GM12892 (cell line): ENCODE measurements at regions not wholly inside any gene's neighbourhood (a gene's known extent, or its start where the extent isn't known, plus 50 kb on each side); places are given as distances from the start of the nearest gene placed in this dataset.
"Not testable (repeated sequence)": the region's sequence is repeated elsewhere in the genome, so short reads cannot be mapped to it uniquely, and the experiment has no call there.

Experiments used
- DNase-seq: peaks from one replicate; pipeline ENCODE4 v3.0.0; 2011; ENCODE audit not compliant: insufficient read length
- FAIRE-seq: peaks from 2 replicates; lab custom pipeline; 2011; peaks lifted over from hg19 to GRCh38; lab: Jason Lieb, UNC
- POLR2A ChIP-seq: IDR thresholded peaks from 2 replicates; pipeline ENCODE4 v1.6.1; 2011; ENCODE audit warnings: low read depth, low read length, control low read depth
- POLR2AphosphoS5 ChIP-seq: IDR thresholded peaks from 2 replicates; pipeline ENCODE4 v1.6.1; 2011; ENCODE audit warnings: low read depth, low read length, control low read depth
- TAF1 ChIP-seq: IDR thresholded peaks from 2 replicates; pipeline ENCODE4 v1.6.1; 2011; ENCODE audit warnings: low read depth, mild to moderate bottlenecking, control low read depth, low read length, borderline replicate concordance

DNA sequence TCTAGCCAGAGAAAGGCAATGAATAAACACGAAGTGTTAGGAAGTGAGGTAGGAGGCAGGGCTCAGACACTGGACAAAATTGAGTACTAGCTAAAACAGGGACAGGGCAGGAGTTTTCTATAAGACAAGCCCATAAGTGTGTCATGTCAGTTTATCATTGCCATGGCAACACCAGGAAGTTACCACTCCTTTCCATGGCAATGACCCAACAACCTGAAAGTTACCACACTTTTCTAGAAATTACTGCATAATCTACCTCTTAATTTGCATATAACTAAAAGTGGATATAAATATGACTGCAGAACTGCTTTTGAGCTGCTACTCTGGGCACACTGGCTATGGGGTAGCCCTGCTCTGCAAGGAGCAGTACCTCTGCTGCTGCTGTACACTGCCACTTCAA lies 442.5 kb upstream of the COX7C start:
- DNase-seq (no peak), FAIRE-seq (no peak)
- TF ChIP-seq TAF1, result no peak
- TF ChIP-seq POLR2AphosphoS5, result no peak
- no peak for TF ChIP-seq POLR2A

DNA sequence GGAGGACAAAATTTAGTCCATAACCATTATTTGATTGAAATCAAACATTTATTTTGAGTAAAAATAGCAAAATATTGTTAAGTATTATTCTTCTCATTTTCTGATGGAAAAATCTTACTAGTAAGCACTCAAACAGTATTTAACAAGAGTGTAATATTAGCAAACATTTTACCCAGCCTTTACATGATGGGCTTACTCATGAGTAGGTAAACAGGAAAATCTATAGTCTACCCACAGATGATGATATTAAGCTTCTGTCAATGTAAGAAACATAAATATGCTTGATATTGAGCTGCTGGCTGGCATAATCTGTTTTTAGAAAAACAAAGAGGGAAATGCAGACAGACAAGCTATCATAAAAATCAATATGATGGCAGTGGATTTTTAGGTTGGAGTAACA lies 418.5 kb upstream of the COX7C start:
- FAIRE-seq, result no peak
- no peak for DNase-seq
- TF ChIP-seq POLR2A, result no peak
- no peak for TF ChIP-seq TAF1

- TF ChIP-seq TAF1 (no peak), POLR2AphosphoS5 (no peak)
- FAIRE-seq, result no peak
- DNase-seq, result no peak
These were observed 389.6 kb upstream of the COX7C start for GRCh38 chr5:86228147-86228546.

GRCh38 chr5:86232246-86232645 lies 385.5 kb upstream of the COX7C start:
- TF ChIP-seq TAF1 (no peak), POLR2A (no peak), POLR2AphosphoS5 (no peak)
- no peak for DNase-seq
- no peak for FAIRE-seq

GRCh38 chr5:86244153-86244552 lies 373.6 kb upstream of the COX7C start:
- FAIRE-seq (no peak), DNase-seq (no peak)
- TF ChIP-seq POLR2AphosphoS5, result no peak
- no peak for TF ChIP-seq TAF1
- TF ChIP-seq POLR2A, result no peak

DNA sequence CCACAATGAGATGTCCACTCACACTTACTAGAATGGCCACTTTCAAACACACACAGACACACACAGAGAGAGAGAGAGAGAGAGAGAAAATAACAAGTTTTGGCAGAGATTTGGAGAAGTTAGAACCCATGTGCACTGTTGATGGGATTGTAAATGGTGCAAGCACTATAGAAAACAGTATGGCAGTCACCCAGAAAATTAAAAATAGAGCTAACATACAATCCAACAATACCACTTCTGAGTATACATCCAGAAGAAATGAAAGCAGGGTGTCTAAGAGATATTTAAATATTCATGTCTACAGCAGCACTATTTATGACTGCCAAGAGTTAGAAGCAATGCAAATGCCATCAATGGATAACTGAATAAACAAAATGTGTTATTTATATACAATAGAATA lies 359.9 kb upstream of the COX7C start:
- TF ChIP-seq TAF1 (no peak), POLR2AphosphoS5 (no peak), POLR2A (no peak)
- DNase-seq (no peak), FAIRE-seq (no peak)

DNA sequence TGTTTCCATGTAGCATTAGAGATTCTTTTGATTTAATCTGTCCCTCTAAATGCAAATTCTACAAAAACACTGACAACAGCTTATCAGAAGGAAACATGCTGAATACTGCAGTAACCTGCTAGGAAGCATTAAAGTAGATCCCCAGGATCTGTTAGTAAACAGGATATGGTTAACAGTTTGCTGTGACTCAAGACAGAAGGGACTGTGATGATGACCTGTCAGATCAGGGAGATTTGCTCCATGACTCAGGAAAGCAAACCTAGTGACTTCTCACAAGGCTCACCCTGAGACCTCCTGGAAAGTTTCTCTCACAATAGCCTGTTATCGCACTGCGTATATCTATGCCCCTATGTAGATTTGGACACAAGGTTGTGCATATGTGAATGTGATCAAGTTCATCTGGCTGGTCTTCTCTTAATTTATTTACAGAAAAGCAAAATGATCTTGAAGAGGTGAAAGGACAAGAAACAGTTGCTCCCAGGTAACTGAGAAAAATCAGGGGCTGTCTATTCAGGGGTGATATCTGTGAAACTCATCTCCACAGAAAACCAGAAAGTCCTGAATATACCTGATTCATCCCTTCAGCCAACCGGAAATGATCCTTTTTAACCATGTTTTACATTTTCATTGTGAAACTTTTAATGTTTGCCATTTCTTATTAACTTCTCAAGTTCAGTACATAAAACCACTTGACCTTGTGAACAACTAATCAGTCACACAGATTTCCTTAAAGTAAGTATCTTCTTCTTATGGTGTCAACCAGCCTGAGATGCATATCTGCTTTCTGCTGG lies 333.1 kb upstream of the COX7C start:
- FAIRE-seq, DNase-seq: not testable (repeated sequence)

DNA sequence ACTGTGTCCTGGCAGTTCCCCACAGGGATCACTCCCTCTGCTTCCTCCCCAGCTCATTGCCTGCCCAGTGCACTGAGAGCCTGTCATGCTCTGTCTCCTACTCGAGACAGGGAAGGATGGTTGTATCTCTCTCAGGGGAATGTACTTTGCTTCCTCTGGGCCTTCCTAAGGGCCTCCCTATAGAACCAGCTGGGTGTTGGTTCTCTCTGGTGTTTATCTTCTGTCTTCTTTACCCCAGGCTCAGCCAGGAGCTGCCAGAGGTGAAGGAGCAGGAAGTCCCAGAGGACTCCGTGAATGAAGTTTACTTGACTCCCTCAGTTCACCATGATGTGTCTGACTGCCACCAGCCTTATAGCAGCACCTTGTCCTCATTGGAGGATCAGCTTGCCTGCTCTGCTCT lies 330.3 kb upstream of the COX7C start:
- not testable (repeated sequence) for FAIRE-seq, DNase-seq

- DNase-seq, FAIRE-seq: not testable (repeated sequence)
These were observed 328.0 kb upstream of the COX7C start for GRCh38 chr5:86289786-86290185.

- not testable (repeated sequence) for FAIRE-seq
These were observed 324.9 kb upstream of the COX7C start for GRCh38 chr5:86292811-86293210.

GRCh38 chr5:86302643-86303042 lies 315.1 kb upstream of the COX7C start:
- FAIRE-seq, DNase-seq: not testable (repeated sequence)

More at GRCh38 chr5:86292811-86293210, 324.9 kb upstream of the COX7C start:
- DNase-seq, result not testable (repeated sequence)

GRCh38 chr5:86305050-86305449 lies 312.7 kb upstream of the COX7C start:
- FAIRE-seq, result peak; percentile 88
- DNase-seq, result not testable (repeated sequence)

GRCh38 chr5:86314951-86315350 lies 302.8 kb upstream of the COX7C start:
- DNase-seq, result no peak
- FAIRE-seq, result no peak
- no peak for TF ChIP-seq TAF1
- TF ChIP-seq POLR2A, result no peak
- TF ChIP-seq POLR2AphosphoS5, result no peak

DNA sequence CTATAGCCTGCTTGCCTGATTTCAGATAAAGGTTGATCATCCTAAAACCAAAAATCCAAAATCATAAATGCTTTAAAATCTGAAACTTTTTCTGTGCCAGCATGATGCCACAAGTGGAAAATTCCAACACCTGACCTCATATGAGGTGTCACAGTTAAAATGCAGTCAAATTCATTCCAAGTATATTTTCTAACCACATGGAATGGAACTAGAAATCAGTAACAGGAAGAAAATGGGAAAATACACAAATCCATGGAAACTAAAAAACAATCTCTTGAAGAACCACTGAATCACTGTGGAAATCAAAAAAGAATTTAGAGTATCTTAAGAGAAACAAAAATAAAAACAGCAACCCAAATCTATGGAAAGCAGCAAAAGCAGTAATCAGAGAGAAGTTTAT lies 297.5 kb upstream of the COX7C start:
- FAIRE-seq (no peak), DNase-seq (no peak)
- TF ChIP-seq TAF1 (no peak), POLR2A (no peak), POLR2AphosphoS5 (no peak)
